Spleen (tissue), 11 donors: ENCODE measurements at regions not wholly inside any gene's neighbourhood (a gene's known extent, or its start where the extent isn't known, plus 50 kb on each side); places are given as distances from the start of the nearest gene placed in this dataset.

Experiments
- DNase-seq: peaks from one replicate; pipeline ENCODE4 v3.0.0-alpha.2; 2020
- H3K27ac ChIP-seq, 8 donors: fragments of 200-600 bp; sonication (generic) in 7 of 8; 1 replicate in 4 of 8; 2 replicates in 4 of 8; pipeline versions ENCODE4 v1.5.0 to v1.8.0; 2016 to 2021; ENCODE audit warnings: inconsistent platforms in 4 of 8, mild to moderate bottlenecking in 4 of 8, moderate library complexity in 1 of 8
- H3K27me3 ChIP-seq, 7 donors: fragments of 200-600 bp; sonication (generic) in 6 of 7; replicated peaks in 1 of 7; 1 replicate in 4 of 7; 2 replicates in 3 of 7; pipeline versions ENCODE4 v1.5.0 to v1.8.0; 2016 to 2021; ENCODE audit warnings: inconsistent platforms in 3 of 7, mild to moderate bottlenecking in 1 of 7
- H3K36me3 ChIP-seq, 6 donors: fragments of 200-600 bp; sonication (generic) in 5 of 6; 1 replicate in 4 of 6; 2 replicates in 2 of 6; pipeline versions ENCODE4 v1.5.0 to v1.8.0; 2016 to 2021; ENCODE audit warnings: inconsistent platforms in 2 of 6
- H3K4me1 ChIP-seq, 6 donors: fragments of 200-600 bp; sonication (generic) in 5 of 6; 1 replicate in 3 of 6; 2 replicates in 3 of 6; pipeline versions ENCODE4 v1.5.0 to v1.8.0; 2016 to 2021; ENCODE audit warnings: inconsistent platforms in 3 of 6
- H3K4me3 ChIP-seq, 8 donors: fragments of 200-600 bp; sonication (generic) in 7 of 8; 1 replicate in 4 of 8; 2 replicates in 4 of 8; pipeline versions ENCODE4 v1.5.0 to v1.8.0; 2016 to 2021; ENCODE audit warnings: inconsistent platforms in 4 of 8, mild to moderate bottlenecking in 4 of 8, moderate library complexity in 2 of 8
- H3K9me3 ChIP-seq, 8 donors: fragments of 200-600 bp; sonication (generic) in 7 of 8; 1 replicate in 4 of 8; 2 replicates in 4 of 8; pipeline versions ENCODE4 v1.5.0 to v1.8.0; 2016 to 2021; ENCODE audit warnings: inconsistent platforms in 4 of 8
- CTCF ChIP-seq, 11 experiments: fragments of 200-600 bp in 7 of 11; fragments of 450-650 bp in 4 of 11; sonication (generic) in 4 of 11; IDR thresholded peaks in 8 of 11; conservative IDR thresholded peaks in 3 of 11; 1 replicate in 7 of 11; 2 replicates in 4 of 11; pipeline versions ENCODE4 v1.4.0 to v1.8.0; 2016 to 2021; ENCODE audit warnings: antibody characterized with exemption in 11 of 11, inconsistent platforms in 4 of 11, mild to moderate bottlenecking in 1 of 11
- POLR2A ChIP-seq, 3 donors: fragments of 450-650 bp; IDR thresholded peaks; one replicate each; pipeline ENCODE4 v1.5.1; 2017; ENCODE audit warnings: antibody characterized with exemption in 3 of 3, mild to moderate bottlenecking in 1 of 3
- POLR2AphosphoS5 ChIP-seq, 3 donors: sonication (generic); formaldehyde crosslinking; IDR thresholded peaks; one replicate each; pipeline ENCODE4 v1.5.1; 2017; ENCODE audit warnings: antibody characterized with exemption in 3 of 3
- WGBS, 5 donors: extraction: QIAGEN DNeasy Blood & Tissue Kit in 3 of 5; methylation state at CpG; one replicate each; pipeline versions ENCODE4 v1.1.5 to v1.1.7; 2013 to 2018; 5-methylcytosine and 5-hydroxymethylcytosine counted together
- intact Hi-C: fragments of 100-400 bp; cut with DNase I; formaldehyde crosslinking; loops from one replicate; pipeline ENCODE4 v1.15.0; 2023; ENCODE audit warnings: low total_unique reads
- donor health status: healthy with polysubstance abuse.
- donor health status: DM: no; HTN: no; CAD: no; lungs with moderate emphysema.
- donor health status: DM: no; HTN: no; CAD: no.
- donor health status: Bipolar disorder and iron deficiency.
- donor health status: healthy.
- donor health status: DM: no; HTN: no; CAD: no.
- donor health status: DM: yes; HTN: yes; CAD: no.

DNA sequence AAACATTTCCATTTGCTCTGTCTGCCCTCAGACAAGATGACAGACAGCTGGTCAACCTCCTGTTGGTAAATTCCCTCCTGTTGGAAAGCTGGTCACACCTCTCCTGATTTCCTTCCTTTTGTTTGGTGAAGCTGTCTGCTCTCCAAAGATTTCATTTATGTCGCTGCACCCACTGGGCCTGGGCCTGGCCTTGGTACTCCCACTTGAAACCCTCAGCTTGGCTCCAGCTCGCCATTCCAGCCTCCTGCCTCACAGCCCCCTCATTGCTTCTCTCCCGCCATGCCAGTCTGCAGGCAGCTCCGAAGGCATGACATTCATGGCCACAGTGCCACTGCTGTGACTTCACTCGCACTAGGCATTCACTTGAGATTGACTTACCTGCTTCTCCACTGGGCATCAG, 451.8 kb downstream of the VRK1 start:
- Histone ChIP-seq H3K27me3 (peaks cover 0 to 8% (median 0%) of the 10 kb centered on the region in 7 donors), H3K36me3 (no peaks in the 10 kb centered on the region), H3K4me1 (peaks cover 0 to 11% (median 6%) of the 10 kb centered on the region in 6 donors), H3K27ac (no peak overlapping the region), H3K9me3 (peaks cover 0 to 10% (median 0%) of the 10 kb centered on the region in 8 donors), H3K4me3 (no peak overlapping the region)
- intact Hi-C loops: no loop called here
- TF ChIP-seq POLR2AphosphoS5 (IDR thresholded peaks at IDR 0.05) (no peak), POLR2A (IDR thresholded peaks at IDR 0.05) (no peak), CTCF (IDR thresholded peaks at IDR 0.05 in 8 of 11, conservative IDR thresholded peaks at IDR 0.05 in 3 of 11) (no peak)
- WGBS, 5 donors: 81 to 93% (median 85%) methylated on average over 5 of the region's 5 CpGs
- DNase-seq: no peak

- 49 to 72% (median 57%) methylated on average over 5 of the region's 5 CpGs for WGBS, 5 donors
- Histone ChIP-seq H3K9me3 (peaks cover 0 to 10% (median 0%) of the 10 kb centered on the region in 8 donors), H3K36me3 (no peaks in the 10 kb centered on the region), H3K4me3 (no peak overlapping the region), H3K27me3 (peaks cover 0 to 5% (median 0%) of the 10 kb centered on the region in 7 donors), H3K27ac (no peak overlapping the region), H3K4me1 (peaks cover 0 to 11% (median 6%) of the 10 kb centered on the region in 6 donors)
- intact Hi-C loops: no loop called here
- no peak for TF ChIP-seq POLR2AphosphoS5 (IDR thresholded peaks at IDR 0.05)
- TF ChIP-seq CTCF (IDR thresholded peaks at IDR 0.05 in 8 of 11, conservative IDR thresholded peaks at IDR 0.05 in 3 of 11): no peak
- TF ChIP-seq POLR2A (IDR thresholded peaks at IDR 0.05): no peak
- no peak for DNase-seq
Observed at GRCh38 chr14:97250931-97251330, 453.7 kb downstream of the VRK1 start.

DNA sequence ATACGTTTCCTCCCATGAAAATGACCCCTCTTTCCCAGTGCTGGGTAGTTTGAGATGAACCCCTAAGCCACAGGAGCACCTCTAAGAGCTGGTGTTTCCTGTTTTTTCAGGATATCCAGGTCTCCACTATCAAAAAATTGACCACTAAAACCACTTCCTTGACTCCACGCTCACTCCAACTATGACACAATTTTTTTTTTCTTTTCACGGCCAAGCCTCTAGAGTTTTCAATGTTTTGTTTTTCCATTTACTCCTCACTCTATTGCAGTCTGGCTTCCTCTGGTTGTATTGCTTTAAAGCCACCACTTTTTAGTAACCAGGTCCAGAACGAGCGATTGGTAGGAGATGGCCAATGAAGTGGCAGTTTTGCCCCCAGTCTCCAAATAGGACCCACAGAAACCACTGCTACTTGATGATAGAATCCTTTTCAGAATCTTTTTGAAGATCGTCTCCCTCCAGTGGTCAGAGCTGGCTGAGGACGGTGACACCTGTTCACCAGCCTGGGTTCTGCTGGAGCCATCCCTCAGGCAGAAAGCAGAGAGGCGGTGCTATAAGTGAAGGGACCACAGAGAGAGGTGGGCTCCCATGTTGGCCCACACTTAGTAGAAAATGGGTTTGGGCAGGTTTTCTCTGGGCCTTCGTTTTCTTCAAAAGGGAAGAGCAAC, 454.4 kb downstream of the VRK1 start:
- peaks cover 0 to 10% (median 0%) of the 10 kb centered on the region in 8 donors for H3K9me3 ChIP-seq
- no peak for DNase-seq
- intact Hi-C loops: no loop called here
- no peaks in the 10 kb centered on the region for H3K36me3 ChIP-seq
- H3K27ac ChIP-seq: no peak overlapping the region
- H3K4me1 ChIP-seq: peaks cover 0 to 11% (median 6%) of the 10 kb centered on the region in 6 donors
- TF ChIP-seq POLR2AphosphoS5 (IDR thresholded peaks at IDR 0.05) (no peak), POLR2A (IDR thresholded peaks at IDR 0.05) (no peak), CTCF (IDR thresholded peaks at IDR 0.05 in 8 of 11, conservative IDR thresholded peaks at IDR 0.05 in 3 of 11) (no peak)
- WGBS, 5 donors: 17 to 28% (median 20%) methylated on average over 9 of the region's 9 CpGs
- H3K27me3 ChIP-seq: peaks cover 0 to 5% (median 0%) of the 10 kb centered on the region in 7 donors
- H3K4me3 ChIP-seq: no peak overlapping the region

DNA sequence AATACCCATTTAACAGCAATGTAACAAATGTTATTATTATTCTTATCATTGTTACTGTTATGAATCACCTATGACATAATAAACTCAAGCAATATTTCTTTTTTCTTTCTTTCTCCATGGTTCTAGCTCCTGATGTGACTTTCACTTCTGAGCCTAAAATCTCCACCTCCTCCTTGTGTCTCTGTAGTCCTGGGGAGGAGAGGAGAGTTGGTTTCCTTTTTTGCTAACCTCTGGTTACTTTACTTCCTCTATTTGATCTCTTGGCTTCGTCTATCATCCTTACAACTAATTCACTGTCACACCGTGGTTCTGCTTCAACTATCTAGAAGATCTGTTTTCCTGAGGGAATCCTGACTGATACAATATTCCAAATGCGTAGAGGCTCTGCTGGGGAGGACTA, 456.6 kb downstream of the VRK1 start:
- no peak overlapping the region for H3K27ac ChIP-seq
- no peak overlapping the region for H3K4me3 ChIP-seq
- WGBS, 5 donors: 2 to 13% (median 6%) methylated on average over 3 of the region's 3 CpGs
- H3K36me3 ChIP-seq: no peaks in the 10 kb centered on the region
- intact Hi-C loops: no loop called here
- TF ChIP-seq POLR2AphosphoS5 (IDR thresholded peaks at IDR 0.05) (no peak), CTCF (IDR thresholded peaks at IDR 0.05 in 8 of 11, conservative IDR thresholded peaks at IDR 0.05 in 3 of 11) (no peak), POLR2A (IDR thresholded peaks at IDR 0.05) (no peak)
- peaks cover 0 to 11% (median 6%) of the 10 kb centered on the region in 6 donors for H3K4me1 ChIP-seq
- peaks cover 0 to 5% (median 0%) of the 10 kb centered on the region in 7 donors for H3K27me3 ChIP-seq
- no peak for DNase-seq
- H3K9me3 ChIP-seq: peaks cover 0 to 10% (median 0%) of the 10 kb centered on the region in 8 donors
